ENCODE measurements at regions not wholly inside any gene's neighbourhood (a gene's known extent, or its start where the extent isn't known, plus 50 kb on each side); places are given as distances from the start of the nearest gene placed in this dataset.
"Not testable (repeated sequence)": the region's sequence is repeated elsewhere in the genome, so short reads cannot be mapped to it uniquely, and the experiment has no call there.

GRCh38 chr10:130500261-130501000 lies 364.2 kb downstream of the GLRX3 start:
- DNase-seq, result peak in 3 of 42 donors; percentile 12 to 15 (median 12)
- intact Hi-C loops (cut with DNase I), result no loop called here

- intact Hi-C loops (cut with DNase I), result no loop called here
- DNase-seq, result peak in 3 of 42 donors; percentile 4 to 28 (median 11)
Observed at GRCh38 chr10:130507461-130507860, 371.3 kb downstream of the GLRX3 start.

GRCh38 chr10:130509881-130510689 lies 373.9 kb downstream of the GLRX3 start:
- intact Hi-C loops (cut with DNase I), result no loop called here
- DNase-seq, result peak in 1 of 42 donors; percentile 25

GRCh38 chr10:130510755-130511154 lies 374.6 kb downstream of the GLRX3 start:
- intact Hi-C loops (cut with DNase I), result no loop called here
- peak in 1 of 42 donors; percentile 31 for DNase-seq

- intact Hi-C loops (cut with DNase I), result no loop called here
- peak in 1 of 42 donors; percentile 19 for DNase-seq
Observed at GRCh38 chr10:130511766-130512165, 375.6 kb downstream of the GLRX3 start.

GRCh38 chr10:130512936-130513335 lies 376.7 kb downstream of the GLRX3 start:
- intact Hi-C loops (cut with DNase I), result no loop called here

GRCh38 chr10:130513686-130514476 lies 377.7 kb downstream of the GLRX3 start:
- no peak for DNase-seq
- intact Hi-C loops (cut with DNase I), result no loop called here

More at GRCh38 chr10:130512936-130513335, 376.7 kb downstream of the GLRX3 start:
- DNase-seq, result no peak

GRCh38 chr10:130515670-130516069 lies 379.5 kb downstream of the GLRX3 start:
- intact Hi-C loops (cut with DNase I), result no loop called here
- no peak for DNase-seq

- intact Hi-C loops (cut with DNase I), result no loop called here
- no peak for DNase-seq
Observed at GRCh38 chr10:130516141-130516735, 380.0 kb downstream of the GLRX3 start.

GRCh38 chr10:130518921-130519320 lies 382.7 kb downstream of the GLRX3 start:
- intact Hi-C loops (cut with DNase I); DNase-seq: not testable (repeated sequence)

GRCh38 chr10:130519791-130520190 lies 383.6 kb downstream of the GLRX3 start:
- intact Hi-C loops (cut with DNase I), result no loop called here
- no peak for DNase-seq

GRCh38 chr10:130531312-130531711 lies 395.1 kb downstream of the GLRX3 start:
- intact Hi-C loops (cut with DNase I), result no loop called here
- peak in 1 of 42 donors; percentile 20 for DNase-seq

- intact Hi-C loops (cut with DNase I), result no loop called here
- no peak for DNase-seq
Observed at GRCh38 chr10:130541090-130541489, 404.9 kb downstream of the GLRX3 start.

- intact Hi-C loops (cut with DNase I), result no loop called here
- peak in 1 of 42 donors; percentile 26 for DNase-seq
Observed at GRCh38 chr10:130542761-130543160, 406.6 kb downstream of the GLRX3 start.

GRCh38 chr10:130543794-130544193 lies 407.6 kb downstream of the GLRX3 start:
- intact Hi-C loops (cut with DNase I), result no loop called here
- DNase-seq, result peak in 1 of 42 donors; percentile 31

- intact Hi-C loops (cut with DNase I), result no loop called here
- no peak for DNase-seq
Observed at GRCh38 chr10:130545122-130545521, 408.9 kb downstream of the GLRX3 start.

GRCh38 chr10:130545697-130546096 lies 409.5 kb downstream of the GLRX3 start:
- intact Hi-C loops (cut with DNase I), result no loop called here
- peak in 1 of 42 donors; percentile 39 for DNase-seq

GRCh38 chr10:130546841-130547240 lies 410.6 kb downstream of the GLRX3 start:
- peak in 1 of 42 donors; percentile 28 for DNase-seq
- intact Hi-C loops (cut with DNase I), result no loop called here

GRCh38 chr10:130547368-130547767 lies 411.2 kb downstream of the GLRX3 start:
- DNase-seq, result no peak
- intact Hi-C loops (cut with DNase I), result no loop called here

Measured in head of caudate nucleus (tissue), 42 donors.